ENCODE measurements at regions not wholly inside any gene's neighbourhood (a gene's known extent, or its start where the extent isn't known, plus 50 kb on each side); places are given as distances from the start of the nearest gene placed in this dataset.

GRCh38 chr9:118121361-118121760, 417.2 kb downstream of the TLR4 start:
- Histone ChIP-seq H3K9me3 (ENCODE audit: low read depth, low read length) (peaks cover 3% of the 10 kb centered on the region), H4K20me1 (ENCODE audit: insufficient read depth, low read length) (no peaks in the 10 kb centered on the region), H3K4me3 (ENCODE audit: insufficient read depth, low read length) (no peak overlapping the region), H3K27ac (ENCODE audit: low read depth, low read length) (no peak overlapping the region), H2AFZ (ENCODE audit: low read length) (no peak overlapping the region), H3K27me3 (ENCODE audit: insufficient read depth, low read length) (no peaks in the 10 kb centered on the region), H3K36me3 (ENCODE audit: insufficient read depth, low read length) (no peaks in the 10 kb centered on the region), H3K79me2 (ENCODE audit: insufficient read depth, low read length) (no peaks in the 10 kb centered on the region), H3K4me2 (ENCODE audit: insufficient read depth, low read length) (no peak overlapping the region), H3K4me1 (ENCODE audit: insufficient read depth, low read length) (no peaks in the 10 kb centered on the region)
- no peak for DNase-seq (ENCODE audit: insufficient read length, low spot score, missing footprints)
- TF ChIP-seq CTCF (IDR thresholded peaks at IDR 0.05; ENCODE audit: extremely low read depth, low read depth, low read length): no peak

- Histone ChIP-seq H3K79me2 (ENCODE audit: insufficient read depth, low read length) (no peaks in the 10 kb centered on the region), H2AFZ (ENCODE audit: low read length) (no peak overlapping the region), H3K4me2 (ENCODE audit: insufficient read depth, low read length) (no peak overlapping the region), H3K9me3 (ENCODE audit: low read depth, low read length) (no peaks in the 10 kb centered on the region), H3K27ac (ENCODE audit: low read depth, low read length) (no peak overlapping the region), H3K4me1 (ENCODE audit: insufficient read depth, low read length) (no peaks in the 10 kb centered on the region), H3K4me3 (ENCODE audit: insufficient read depth, low read length) (no peak overlapping the region), H3K27me3 (ENCODE audit: insufficient read depth, low read length) (no peaks in the 10 kb centered on the region), H4K20me1 (ENCODE audit: insufficient read depth, low read length) (no peaks in the 10 kb centered on the region), H3K36me3 (ENCODE audit: insufficient read depth, low read length) (no peaks in the 10 kb centered on the region)
- TF ChIP-seq CTCF (IDR thresholded peaks at IDR 0.05; ENCODE audit: extremely low read depth, low read depth, low read length): no peak
- no peak for DNase-seq (ENCODE audit: insufficient read length, low spot score, missing footprints)
Measured at GRCh38 chr9:118128313-118128712, 424.1 kb downstream of the TLR4 start.

- Histone ChIP-seq H3K27me3 (ENCODE audit: insufficient read depth, low read length) (no peaks in the 10 kb centered on the region), H3K79me2 (ENCODE audit: insufficient read depth, low read length) (no peaks in the 10 kb centered on the region), H3K4me2 (ENCODE audit: insufficient read depth, low read length) (no peak overlapping the region), H3K36me3 (ENCODE audit: insufficient read depth, low read length) (no peaks in the 10 kb centered on the region), H2AFZ (ENCODE audit: low read length) (no peak overlapping the region), H3K4me3 (ENCODE audit: insufficient read depth, low read length) (no peak overlapping the region), H3K27ac (ENCODE audit: low read depth, low read length) (no peak overlapping the region), H3K9me3 (ENCODE audit: low read depth, low read length) (no peaks in the 10 kb centered on the region), H3K4me1 (ENCODE audit: insufficient read depth, low read length) (no peaks in the 10 kb centered on the region), H4K20me1 (ENCODE audit: insufficient read depth, low read length) (no peaks in the 10 kb centered on the region)
- TF ChIP-seq CTCF (IDR thresholded peaks at IDR 0.05; ENCODE audit: extremely low read depth, low read depth, low read length): no peak
- DNase-seq (ENCODE audit: insufficient read length, low spot score, missing footprints): no peak
Measured at GRCh38 chr9:118129541-118129940, 425.3 kb downstream of the TLR4 start.

GRCh38 chr9:118148990-118149389, 444.8 kb downstream of the TLR4 start:
- H3K79me2 ChIP-seq (ENCODE audit: insufficient read depth, low read length): no peaks in the 10 kb centered on the region
- no peak overlapping the region for H3K27ac ChIP-seq (ENCODE audit: low read depth, low read length)
- H3K4me2 ChIP-seq (ENCODE audit: insufficient read depth, low read length): no peak overlapping the region
- no peak overlapping the region for H2AFZ ChIP-seq (ENCODE audit: low read length)
- no peak for DNase-seq (ENCODE audit: insufficient read length, low spot score, missing footprints)
- TF ChIP-seq CTCF (IDR thresholded peaks at IDR 0.05; ENCODE audit: extremely low read depth, low read depth, low read length): no peak
- no peaks in the 10 kb centered on the region for H3K4me1 ChIP-seq (ENCODE audit: insufficient read depth, low read length)
- no peaks in the 10 kb centered on the region for H4K20me1 ChIP-seq (ENCODE audit: insufficient read depth, low read length)
- no peaks in the 10 kb centered on the region for H3K36me3 ChIP-seq (ENCODE audit: insufficient read depth, low read length)
- H3K4me3 ChIP-seq (ENCODE audit: insufficient read depth, low read length): no peak overlapping the region
- H3K27me3 ChIP-seq (ENCODE audit: insufficient read depth, low read length): no peaks in the 10 kb centered on the region
- no peaks in the 10 kb centered on the region for H3K9me3 ChIP-seq (ENCODE audit: low read depth, low read length)
